SK-N-SH treated with all-trans-retinoic acid at 6 μM for 48 hours (cell line): ENCODE measurements at regions not wholly inside any gene's neighbourhood (a gene's known extent, or its start where the extent isn't known, plus 50 kb on each side); places are given as distances from the start of the nearest gene placed in this dataset.

Experiments used
- ATAC-seq: fragments of 200-7000 bp; cut with Tn5 transposase; 3 replicates; pipeline ENCODE4 v1.9.1; 2020; ENCODE audit warnings: mild to moderate bottlenecking, moderate library complexity
- ARNTL ChIP-seq: fragments of 450-650 bp; formaldehyde crosslinking; IDR thresholded peaks from 2 replicates; pipeline ENCODE4 v1.5.0; 2020; ENCODE audit warnings: low read depth, mild to moderate bottlenecking, moderate library complexity, borderline replicate concordance
- BACH2 ChIP-seq: fragments of 250-450 bp; sonication (Bioruptor Pico); IDR thresholded peaks from 2 replicates; pipeline ENCODE4 v1.9.0; 2021; ENCODE audit warnings: mild to moderate bottlenecking, borderline replicate concordance
- CREB5 ChIP-seq: fragments of 250-450 bp; sonication (Bioruptor Pico); IDR thresholded peaks from 2 replicates; pipeline ENCODE4 v1.5.1; 2020; ENCODE audit warnings: low read depth, mild to moderate bottlenecking, moderate library complexity
- CSDC2 ChIP-seq: fragments of 250-450 bp; sonication (Bioruptor Pico); IDR thresholded peaks from 2 replicates; pipeline ENCODE4 v1.5.0; 2020; ENCODE audit warnings: mild to moderate bottlenecking, moderate library complexity
- CSRNP3 ChIP-seq: fragments of 250-450 bp; sonication (Bioruptor Pico); IDR thresholded peaks from 2 replicates; pipeline ENCODE4 v1.5.1; 2021; ENCODE audit warnings: mild to moderate bottlenecking, moderate library complexity
- ESRRG ChIP-seq: fragments of 250-450 bp; sonication (Bioruptor Pico); IDR thresholded peaks from 2 replicates; pipeline ENCODE4 v1.6.1; 2021; ENCODE audit warnings: mild to moderate bottlenecking
- GLIS3 ChIP-seq: fragments of 250-450 bp; sonication (Bioruptor Pico); IDR thresholded peaks from 2 replicates; pipeline ENCODE4 v1.5.0; 2020; ENCODE audit warnings: mild to moderate bottlenecking, moderate library complexity
- ISL1 ChIP-seq: fragments of 250-450 bp; sonication (Bioruptor Pico); IDR thresholded peaks from 2 replicates; pipeline ENCODE4 v2.1.2; 2022; ENCODE audit warnings: mild to moderate bottlenecking, moderate library complexity
- OSR1 ChIP-seq: fragments of 250-450 bp; sonication (Bioruptor Pico); IDR thresholded peaks from 2 replicates; pipeline ENCODE4 v1.8.0; 2022; ENCODE audit warnings: moderate library complexity, mild to moderate bottlenecking, inconsistent platforms
- POU6F1 ChIP-seq: fragments of 250-450 bp; sonication (Bioruptor Pico); IDR thresholded peaks from 2 replicates; pipeline ENCODE4 v1.8.0; 2021; ENCODE audit warnings: low read depth, mild to moderate bottlenecking, moderate library complexity, borderline replicate concordance
- PPARA ChIP-seq: fragments of 250-450 bp; sonication (Bioruptor Pico); IDR thresholded peaks from 2 replicates; pipeline ENCODE4 v1.5.0; 2020; ENCODE audit warnings: mild to moderate bottlenecking, borderline replicate concordance
- RARB ChIP-seq: fragments of 250-450 bp; sonication (Bioruptor Pico); IDR thresholded peaks from 2 replicates; pipeline ENCODE4 v1.8.0; 2021; ENCODE audit warnings: mild to moderate bottlenecking, moderate library complexity
- SNAI2 ChIP-seq: fragments of 250-450 bp; sonication (Bioruptor Pico); IDR thresholded peaks from 2 replicates; pipeline ENCODE4 v1.5.0; 2020; ENCODE audit warnings: mild to moderate bottlenecking, moderate library complexity
- TCF4 ChIP-seq: fragments of 250-450 bp; sonication (Bioruptor Pico); IDR thresholded peaks from 2 replicates; pipeline ENCODE4 v1.8.0; 2021; ENCODE audit warnings: mild to moderate bottlenecking, moderate library complexity, borderline replicate concordance
- TOX ChIP-seq: fragments of 250-450 bp; sonication (Bioruptor Pico); IDR thresholded peaks from 2 replicates; pipeline ENCODE4 v1.8.0; 2021; ENCODE audit warnings: mild to moderate bottlenecking, moderate library complexity, borderline replicate concordance
- TSHZ2 ChIP-seq: fragments of 250-450 bp; sonication (Bioruptor Pico); IDR thresholded peaks from 2 replicates; pipeline ENCODE4 v1.5.0; 2020; ENCODE audit warnings: mild to moderate bottlenecking, moderate library complexity
- ZC3H10 ChIP-seq: fragments of 250-450 bp; sonication (Bioruptor Pico); IDR thresholded peaks from 2 replicates; pipeline ENCODE4 v1.5.1; 2021; ENCODE audit warnings: mild to moderate bottlenecking, moderate library complexity
- ZFP3 ChIP-seq: fragments of 250-450 bp; sonication (Bioruptor Pico); IDR thresholded peaks from 2 replicates; pipeline ENCODE4 v1.5.0; 2020; ENCODE audit warnings: mild to moderate bottlenecking, moderate library complexity
- ZFP30 ChIP-seq: fragments of 450-650 bp; formaldehyde crosslinking; IDR thresholded peaks from 2 replicates; pipeline ENCODE4 v1.5.0; 2022; ENCODE audit warnings: mild to moderate bottlenecking, moderate library complexity
- ZNF565 ChIP-seq: fragments of 450-650 bp; formaldehyde crosslinking; conservative IDR thresholded peaks from 2 replicates; pipeline ENCODE4 v1.5.0; 2020; ENCODE audit warnings: low read depth, mild to moderate bottlenecking, moderate library complexity
- ZNF70 ChIP-seq: fragments of 450-650 bp; formaldehyde crosslinking; IDR thresholded peaks from 2 replicates; pipeline ENCODE4 v1.5.0; 2020; ENCODE audit warnings: mild to moderate bottlenecking, moderate library complexity
- ZNF8 ChIP-seq: fragments of 450-650 bp; formaldehyde crosslinking; IDR thresholded peaks from 2 replicates; pipeline ENCODE4 v1.5.0; 2020; ENCODE audit warnings: mild to moderate bottlenecking, moderate library complexity

GRCh38 chr18:40769786-40770185, 1185.2 kb upstream of the PIK3C3 start:
- no peak for ATAC-seq
- TF ChIP-seq ZFP3 (CRISPR knock-in tag) (no peak), ZNF70 (CRISPR knock-in tag) (no peak), CSDC2 (CRISPR knock-in tag) (no peak), ZC3H10 (CRISPR knock-in tag) (no peak)

- TF ChIP-seq ZNF565 (no peak), ZFP3 (CRISPR knock-in tag) (no peak), ESRRG (no peak), RARB (CRISPR knock-in tag) (no peak), ARNTL (CRISPR knock-in tag) (no peak), ISL1 (CRISPR knock-in tag) (no peak), TCF4 (CRISPR knock-in tag) (no peak), CSDC2 (CRISPR knock-in tag) (no peak), TOX (CRISPR knock-in tag) (no peak), ZNF8 (CRISPR knock-in tag) (no peak), SNAI2 (no peak)
- ATAC-seq: no peak
Observed at GRCh38 chr18:40760251-40760650, 1194.8 kb upstream of the PIK3C3 start.

GRCh38 chr18:40754477-40754876, 1200.6 kb upstream of the PIK3C3 start:
- TF ChIP-seq ZFP30 (CRISPR knock-in tag) (no peak), ZNF565 (no peak), BACH2 (CRISPR knock-in tag) (no peak), GLIS3 (CRISPR knock-in tag) (no peak), RARB (CRISPR knock-in tag) (no peak), ZNF8 (CRISPR knock-in tag) (no peak), OSR1 (CRISPR knock-in tag) (no peak), ARNTL (CRISPR knock-in tag) (no peak), POU6F1 (CRISPR knock-in tag) (no peak), TOX (CRISPR knock-in tag) (no peak), CSRNP3 (no peak), TCF4 (CRISPR knock-in tag) (no peak), ZC3H10 (CRISPR knock-in tag) (no peak), PPARA (no peak), ZFP3 (CRISPR knock-in tag) (no peak)
- ATAC-seq: no peak

- TF ChIP-seq ZNF565: no peak
- no peak for TF ChIP-seq ZFP30 (CRISPR knock-in tag)
- no peak for TF ChIP-seq SNAI2
- no peak for TF ChIP-seq ISL1 (CRISPR knock-in tag)
- no peak for TF ChIP-seq ZFP3 (CRISPR knock-in tag)
- TF ChIP-seq TOX (CRISPR knock-in tag): no peak
- no peak for TF ChIP-seq RARB (CRISPR knock-in tag)
- no peak for TF ChIP-seq CSDC2 (CRISPR knock-in tag)
- TF ChIP-seq PPARA: no peak
- TF ChIP-seq ZNF8 (CRISPR knock-in tag): no peak
- no peak for TF ChIP-seq ESRRG
- no peak for TF ChIP-seq GLIS3 (CRISPR knock-in tag)
- no peak for TF ChIP-seq CREB5
- TF ChIP-seq, all 23 proteins: peak for 0
- ATAC-seq: no peak
Observed at GRCh38 chr18:40752316-40752715, 1202.7 kb upstream of the PIK3C3 start.

GRCh38 chr18:40751186-40751585, 1203.8 kb upstream of the PIK3C3 start:
- no peak for ATAC-seq
- no peak for TF ChIP-seq TOX (CRISPR knock-in tag)
- no peak for TF ChIP-seq TCF4 (CRISPR knock-in tag)
- no peak for TF ChIP-seq GLIS3 (CRISPR knock-in tag)
- no peak for TF ChIP-seq ISL1 (CRISPR knock-in tag)
- TF ChIP-seq RARB (CRISPR knock-in tag): no peak
- TF ChIP-seq TSHZ2 (CRISPR knock-in tag): no peak
- no peak for TF ChIP-seq ZNF70 (CRISPR knock-in tag)
- no peak for TF ChIP-seq CSDC2 (CRISPR knock-in tag)
